B cell (primary cell): ENCODE measurements at regions not wholly inside any gene's neighbourhood (a gene's known extent, or its start where the extent isn't known, plus 50 kb on each side); places are given as distances from the start of the nearest gene placed in this dataset.

Experiments used
- ATAC-seq: fragments of 200-7000 bp; cut with Tn5 transposase; one replicate; pipeline ENCODE4 v1.10.0; 2021; ENCODE audit warnings: low read depth, mild to moderate bottlenecking, moderate number of reproducible peaks, moderate library complexity
- CTCF ChIA-PET: fragments of 350-600 bp; sonication (Branson Sonifier 250); formaldehyde crosslinking; loops from one replicate; lab custom pipeline; 2021; ENCODE audit warnings: antibody characterized with exemption, inconsistent platforms; lab: Charles Lee
- POLR2A ChIA-PET: fragments of 350-600 bp; sonication (Branson Sonifier 250); formaldehyde crosslinking; loops from one replicate; lab custom pipeline; 2021; ENCODE audit warnings: antibody characterized with exemption; lab: Charles Lee
- DNase-seq: peaks from one replicate; pipeline ENCODE4 v3.0.0; 2013
- H2AFZ ChIP-seq: 2 replicates; pipeline ENCODE4 v1.6.1; 2012; ENCODE audit warnings: mild to moderate bottlenecking, low read depth, low read length; ENCODE audit not compliant: insufficient read depth, poor library complexity, severe bottlenecking
- H3K27ac ChIP-seq, 2 donors: 1 replicate in 1 of 2; 2 replicates in 1 of 2; pipeline ENCODE4 v1.5.1; 2012 to 2013; ENCODE audit warnings: low read length in 2 of 2, mild to moderate bottlenecking in 2 of 2, moderate library complexity in 1 of 2
- H3K27me3 ChIP-seq, 4 experiments: fragments of 200-600 bp in 1 of 4; sonication (generic) in 1 of 4; replicated peaks in 1 of 4; 1 replicate in 2 of 4; 2 replicates in 2 of 4; pipeline versions ENCODE4 v1.6.1 to v1.7.0; 2013 to 2016; ENCODE audit warnings: low read length in 3 of 4, mild to moderate bottlenecking in 2 of 4, mixed read lengths in 1 of 4, moderate library complexity in 1 of 4; ENCODE audit not compliant: insufficient read depth in 4 of 4, control insufficient read depth in 3 of 4; ENCODE audit errors: control extremely low read depth in 1 of 4
- H3K36me3 ChIP-seq, 2 experiments: replicated peaks in 1 of 2; 1 replicate in 1 of 2; 2 replicates in 1 of 2; pipeline versions ENCODE4 v1.6.1 to v1.7.1; 2013; ENCODE audit warnings: low read length in 1 of 2; ENCODE audit not compliant: insufficient read depth in 2 of 2, control insufficient read depth in 1 of 2; ENCODE audit errors: control extremely low read depth in 1 of 2, extremely low read depth in 1 of 2
- H3K4me1 ChIP-seq, 2 donors: fragments of 200-600 bp in 1 of 2; sonication (generic) in 1 of 2; 1 replicate in 1 of 2; 2 replicates in 1 of 2; pipeline versions ENCODE4 v1.5.1 to v1.6.1; 2013 to 2017; ENCODE audit warnings: low read length in 2 of 2; ENCODE audit not compliant: control insufficient read depth in 2 of 2, insufficient read depth in 2 of 2
- H3K4me2 ChIP-seq: replicated peaks from 2 replicates; pipeline ENCODE3; 2012; ENCODE audit warnings: mild to moderate bottlenecking, low read depth, low read length; ENCODE audit not compliant: poor library complexity, severe bottlenecking
- H3K4me3 ChIP-seq, 5 experiments: fragments of 200-600 bp in 1 of 5; sonication (generic) in 1 of 5; 1 replicate in 3 of 5; 2 replicates in 2 of 5; pipeline versions ENCODE4 v1.5.1 to v1.7.0; 2011 to 2016; ENCODE audit warnings: low read length in 4 of 5, mild to moderate bottlenecking in 4 of 5, low read depth in 2 of 5, control low read depth in 1 of 5, moderate library complexity in 1 of 5; ENCODE audit not compliant: insufficient read depth in 1 of 5; ENCODE audit errors: control extremely low read depth in 1 of 5, extremely low read depth in 1 of 5
- H3K79me2 ChIP-seq: fragments of 200-600 bp; sonication (generic); one replicate; pipeline ENCODE4 v1.6.0; 2016; ENCODE audit warnings: low read length; ENCODE audit not compliant: control insufficient read depth, insufficient read depth
- H3K9ac ChIP-seq: fragments of 200-600 bp; sonication (generic); 2 replicates; pipeline ENCODE4 v1.6.1; 2017; ENCODE audit warnings: mild to moderate bottlenecking, low read length, moderate library complexity
- H3K9me3 ChIP-seq, 3 donors: one replicate each; pipeline versions ENCODE4 v1.6.1 to v1.7.1; 2013; ENCODE audit warnings: low read length in 2 of 3; ENCODE audit not compliant: control insufficient read depth in 2 of 3, insufficient read depth in 1 of 3; ENCODE audit errors: control extremely low read depth in 1 of 3
- H4K20me1 ChIP-seq: 2 replicates; pipeline ENCODE4 v1.6.0; 2012; ENCODE audit warnings: mild to moderate bottlenecking, low read length; ENCODE audit not compliant: insufficient read depth, control insufficient read depth, poor library complexity, severe bottlenecking
- H3K27ac Mint-ChIP-seq: one replicate; pipeline ENCODE4 v1.8.0; 2021; ENCODE audit warnings: mixed read lengths
- H3K27me3 Mint-ChIP-seq: one replicate; pipeline ENCODE4 v1.8.0; 2021; ENCODE audit warnings: mixed read lengths
- H3K4me1 Mint-ChIP-seq: one replicate; pipeline ENCODE4 v1.8.0; 2021; ENCODE audit warnings: mixed read lengths
- H3K4me3 Mint-ChIP-seq: one replicate; pipeline ENCODE4 v1.8.0; 2021; ENCODE audit warnings: mixed read lengths
- H3K9me3 Mint-ChIP-seq: one replicate; pipeline ENCODE4 v1.8.0; 2022; ENCODE audit warnings: mixed read lengths; ENCODE audit not compliant: insufficient read depth
- CTCF ChIP-seq: fragments of 200-600 bp; IDR thresholded peaks from one replicate; pipeline ENCODE4 v1.8.0; 2022; ENCODE audit warnings: antibody characterized with exemption, mild to moderate bottlenecking
- EZH2 ChIP-seq: IDR thresholded peaks from 2 replicates; pipeline ENCODE4 v1.6.1; 2012; ENCODE audit warnings: borderline replicate concordance, low read depth, mild to moderate bottlenecking, moderate library complexity, low read length; ENCODE audit not compliant: insufficient read depth, poor library complexity, severe bottlenecking
- WGBS: methylation state at CpG from one replicate; pipeline ENCODE4 v1.1.5; 2013; ENCODE audit warnings: missing lambda C conversion rate; ENCODE audit not compliant: insufficient coverage; 5-methylcytosine and 5-hydroxymethylcytosine counted together
- intact Hi-C: fragments of 100-400 bp; cut with micrococcal nuclease; formaldehyde crosslinking; loops from one replicate; pipeline ENCODE4 v1.10.0; 2022

- no CpG with 5 or more reads among the region's 1 CpG for WGBS
- H3K79me2 ChIP-seq = no peaks in the 10 kb centered on the region
- no peak overlapping the region for H3K27ac ChIP-seq
- POLR2A ChIA-PET = no interaction called here
- H4K20me1 ChIP-seq = no peaks in the 10 kb centered on the region
- Mint-ChIP-seq H3K9me3 (peaks cover 6% of the 10 kb centered on the region), H3K4me3 (no peak overlapping the region), H3K27me3 (no peaks in the 10 kb centered on the region), H3K27ac (no peak overlapping the region), H3K4me1 (no peaks in the 10 kb centered on the region)
- intact Hi-C loops = no loop called here
- TF ChIP-seq EZH2 (no peak), CTCF (no peak)
- no peak overlapping the region for H3K9ac ChIP-seq
- ATAC-seq (no peak), DNase-seq (no peak)
- no peaks in the 10 kb centered on the region for H3K9me3 ChIP-seq
- CTCF ChIA-PET = no interaction called here
- H3K4me1 ChIP-seq = no peaks in the 10 kb centered on the region
- H2AFZ ChIP-seq = no peak overlapping the region
- no peaks in the 10 kb centered on the region for H3K36me3 ChIP-seq
- no peak overlapping the region for H3K4me2 ChIP-seq
- H3K27me3 ChIP-seq = no peaks in the 10 kb centered on the region
- H3K4me3 ChIP-seq = no peak overlapping the region
Observed at GRCh38 chr6:68238097-68238601, 396.9 kb upstream of the ADGRB3 start.

GRCh38 chr6:68237205-68237604, 397.9 kb upstream of the ADGRB3 start:
- intact Hi-C loops = no loop called here
- H3K4me3 Mint-ChIP-seq = no peak overlapping the region
- POLR2A ChIA-PET = no interaction called here

More at GRCh38 chr6:68237205-68237604, 397.9 kb upstream of the ADGRB3 start:
- Histone ChIP-seq H3K79me2 (no peaks in the 10 kb centered on the region), H3K9me3 (no peaks in the 10 kb centered on the region), H2AFZ (no peak overlapping the region), H3K4me2 (no peak overlapping the region), H3K27ac (no peak overlapping the region), H3K9ac (no peak overlapping the region), H3K4me1 (no peaks in the 10 kb centered on the region), H3K36me3 (no peaks in the 10 kb centered on the region), H3K4me3 (no peak overlapping the region), H3K27me3 (no peaks in the 10 kb centered on the region), H4K20me1 (no peaks in the 10 kb centered on the region)
- Mint-ChIP-seq H3K4me1 (no peaks in the 10 kb centered on the region), H3K27ac (no peak overlapping the region), H3K27me3 (no peaks in the 10 kb centered on the region), H3K9me3 (peaks cover 6% of the 10 kb centered on the region)
- DNase-seq (no peak), ATAC-seq (no peak)
- CTCF ChIA-PET = no interaction called here
- no CpG with 5 or more reads among the region's 6 CpGs for WGBS
- TF ChIP-seq EZH2 (no peak), CTCF (no peak)
